ENCODE measurements at regions not wholly inside any gene's neighbourhood (a gene's known extent, or its start where the extent isn't known, plus 50 kb on each side); places are given as distances from the start of the nearest gene placed in this dataset.

- TF ChIP-seq, protein P1, sequence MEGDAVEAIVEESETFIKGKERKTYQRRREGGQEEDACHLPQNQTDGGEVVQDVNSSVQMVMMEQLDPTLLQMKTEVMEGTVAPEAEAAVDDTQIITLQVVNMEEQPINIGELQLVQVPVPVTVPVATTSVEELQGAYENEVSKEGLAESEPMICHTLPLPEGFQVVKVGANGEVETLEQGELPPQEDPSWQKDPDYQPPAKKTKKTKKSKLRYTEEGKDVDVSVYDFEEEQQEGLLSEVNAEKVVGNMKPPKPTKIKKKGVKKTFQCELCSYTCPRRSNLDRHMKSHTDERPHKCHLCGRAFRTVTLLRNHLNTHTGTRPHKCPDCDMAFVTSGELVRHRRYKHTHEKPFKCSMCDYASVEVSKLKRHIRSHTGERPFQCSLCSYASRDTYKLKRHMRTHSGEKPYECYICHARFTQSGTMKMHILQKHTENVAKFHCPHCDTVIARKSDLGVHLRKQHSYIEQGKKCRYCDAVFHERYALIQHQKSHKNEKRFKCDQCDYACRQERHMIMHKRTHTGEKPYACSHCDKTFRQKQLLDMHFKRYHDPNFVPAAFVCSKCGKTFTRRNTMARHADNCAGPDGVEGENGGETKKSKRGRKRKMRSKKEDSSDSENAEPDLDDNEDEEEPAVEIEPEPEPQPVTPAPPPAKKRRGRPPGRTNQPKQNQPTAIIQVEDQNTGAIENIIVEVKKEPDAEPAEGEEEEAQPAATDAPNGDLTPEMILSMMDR (tag by site-specific recombination; IDR thresholded peaks at IDR 0.05): no peak
- TF ChIP-seq ZNF571 (tag by site-specific recombination; IDR thresholded peaks at IDR 0.05) (no peak), ZNF221 (tag by site-specific recombination; IDR thresholded peaks at IDR 0.05; ENCODE audit: borderline replicate concordance) (no peak), ZIC2 (tag by site-specific recombination; IDR thresholded peaks at IDR 0.05) (no peak), ZNF76 (tag by site-specific recombination; IDR thresholded peaks at IDR 0.05; ENCODE audit: borderline replicate concordance, low read depth) (no peak), REST (tag by site-specific recombination; IDR thresholded peaks at IDR 0.05) (no peak), ZBTB8A (tag by site-specific recombination; IDR thresholded peaks at IDR 0.05) (no peak), ZSCAN30 (tag by site-specific recombination; IDR thresholded peaks at IDR 0.05) (no peak)
- TF ChIP-seq, protein P2, sequence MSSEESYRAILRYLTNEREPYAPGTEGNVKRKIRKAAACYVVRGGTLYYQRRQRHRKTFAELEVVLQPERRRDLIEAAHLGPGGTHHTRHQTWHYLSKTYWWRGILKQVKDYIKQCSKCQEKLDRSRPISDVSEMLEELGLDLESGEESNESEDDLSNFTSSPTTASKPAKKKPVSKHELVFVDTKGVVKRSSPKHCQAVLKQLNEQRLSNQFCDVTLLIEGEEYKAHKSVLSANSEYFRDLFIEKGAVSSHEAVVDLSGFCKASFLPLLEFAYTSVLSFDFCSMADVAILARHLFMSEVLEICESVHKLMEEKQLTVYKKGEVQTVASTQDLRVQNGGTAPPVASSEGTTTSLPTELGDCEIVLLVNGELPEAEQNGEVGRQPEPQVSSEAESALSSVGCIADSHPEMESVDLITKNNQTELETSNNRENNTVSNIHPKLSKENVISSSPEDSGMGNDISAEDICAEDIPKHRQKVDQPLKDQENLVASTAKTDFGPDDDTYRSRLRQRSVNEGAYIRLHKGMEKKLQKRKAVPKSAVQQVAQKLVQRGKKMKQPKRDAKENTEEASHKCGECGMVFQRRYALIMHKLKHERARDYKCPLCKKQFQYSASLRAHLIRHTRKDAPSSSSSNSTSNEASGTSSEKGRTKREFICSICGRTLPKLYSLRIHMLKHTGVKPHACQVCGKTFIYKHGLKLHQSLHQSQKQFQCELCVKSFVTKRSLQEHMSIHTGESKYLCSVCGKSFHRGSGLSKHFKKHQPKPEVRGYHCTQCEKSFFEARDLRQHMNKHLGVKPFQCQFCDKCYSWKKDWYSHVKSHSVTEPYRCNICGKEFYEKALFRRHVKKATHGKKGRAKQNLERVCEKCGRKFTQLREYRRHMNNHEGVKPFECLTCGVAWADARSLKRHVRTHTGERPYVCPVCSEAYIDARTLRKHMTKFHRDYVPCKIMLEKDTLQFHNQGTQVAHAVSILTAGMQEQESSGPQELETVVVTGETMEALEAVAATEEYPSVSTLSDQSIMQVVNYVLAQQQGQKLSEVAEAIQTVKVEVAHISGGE (tag by site-specific recombination; conservative IDR thresholded peaks at IDR 0.05; ENCODE audit: low read depth): no peak
- TF ChIP-seq, protein P3, sequence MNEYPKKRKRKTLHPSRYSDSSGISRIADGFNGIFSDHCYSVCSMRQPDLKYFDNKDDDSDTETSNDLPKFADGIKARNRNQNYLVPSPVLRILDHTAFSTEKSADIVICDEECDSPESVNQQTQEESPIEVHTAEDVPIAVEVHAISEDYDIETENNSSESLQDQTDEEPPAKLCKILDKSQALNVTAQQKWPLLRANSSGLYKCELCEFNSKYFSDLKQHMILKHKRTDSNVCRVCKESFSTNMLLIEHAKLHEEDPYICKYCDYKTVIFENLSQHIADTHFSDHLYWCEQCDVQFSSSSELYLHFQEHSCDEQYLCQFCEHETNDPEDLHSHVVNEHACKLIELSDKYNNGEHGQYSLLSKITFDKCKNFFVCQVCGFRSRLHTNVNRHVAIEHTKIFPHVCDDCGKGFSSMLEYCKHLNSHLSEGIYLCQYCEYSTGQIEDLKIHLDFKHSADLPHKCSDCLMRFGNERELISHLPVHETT (tag by site-specific recombination; IDR thresholded peaks at IDR 0.05): no peak
Measured at GRCh38 chr13:103788061-103788652, 721.9 kb upstream of the SLC10A2 start.
